ENCODE measurements at regions not wholly inside any gene's neighbourhood (a gene's known extent, or its start where the extent isn't known, plus 50 kb on each side); places are given as distances from the start of the nearest gene placed in this dataset.

DNA sequence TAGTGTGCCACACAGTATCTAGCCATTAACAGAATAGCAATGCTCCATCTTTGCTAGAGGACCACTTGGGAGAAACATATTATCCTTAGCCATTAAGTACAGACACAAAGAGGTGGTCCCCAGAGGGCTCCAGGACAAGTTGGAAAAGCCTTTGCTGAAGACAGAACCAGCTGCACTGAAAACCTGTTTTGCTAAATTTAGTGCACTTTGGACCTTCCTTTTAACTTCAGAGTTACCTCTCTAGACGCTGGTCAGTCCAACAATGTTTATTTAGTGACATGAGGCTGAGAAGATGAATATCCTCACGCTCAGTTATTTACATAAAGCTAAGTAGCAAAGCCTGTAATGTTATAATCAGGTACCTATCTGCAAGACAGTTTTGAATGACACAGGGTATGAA is 265.0 kb upstream of the ZNF608 start:
- TF ChIP-seq CTCF (IDR thresholded peaks at IDR 0.05; ENCODE audit: extremely low read depth in 1 of 2, insufficient read depth in 1 of 2, low read depth in 1 of 2, low read length in 2 of 2) (no peak), POLR2A (IDR thresholded peaks at IDR 0.05; ENCODE audit: low read depth, low read length) (no peak), POLR2AphosphoS5 (IDR thresholded peaks at IDR 0.05; ENCODE audit: insufficient read depth, low read depth, low read length) (no peak), GATA2 (IDR thresholded peaks at IDR 0.05; ENCODE audit: insufficient read depth, insufficient read length, low read depth, low read length) (no peak), EZH2 (IDR thresholded peaks at IDR 0.05; ENCODE audit: borderline replicate concordance, low read depth, low read length, severe bottlenecking) (no peak)

Measured in endothelial cell of umbilical vein (primary cell).